GM21723 (cell line): ENCODE measurements at regions not wholly inside any gene's neighbourhood (a gene's known extent, or its start where the extent isn't known, plus 50 kb on each side); places are given as distances from the start of the nearest gene placed in this dataset.

Experiments used
- ATAC-seq: cut with Tn5 transposase; IDR thresholded peaks from one replicate; pipeline ENCODE4 v1.9.1; 2021; ENCODE audit warnings: mild to moderate bottlenecking, moderate library complexity; ENCODE audit not compliant: unreplicated experiment

GRCh38 chr1:42096554-42096953 lies 56.7 kb upstream of the GUCA2B start:
- ATAC-seq, result no peak

GRCh38 chr1:42089246-42089645 lies 64.0 kb upstream of the GUCA2B start:
- ATAC-seq, result no peak

DNA sequence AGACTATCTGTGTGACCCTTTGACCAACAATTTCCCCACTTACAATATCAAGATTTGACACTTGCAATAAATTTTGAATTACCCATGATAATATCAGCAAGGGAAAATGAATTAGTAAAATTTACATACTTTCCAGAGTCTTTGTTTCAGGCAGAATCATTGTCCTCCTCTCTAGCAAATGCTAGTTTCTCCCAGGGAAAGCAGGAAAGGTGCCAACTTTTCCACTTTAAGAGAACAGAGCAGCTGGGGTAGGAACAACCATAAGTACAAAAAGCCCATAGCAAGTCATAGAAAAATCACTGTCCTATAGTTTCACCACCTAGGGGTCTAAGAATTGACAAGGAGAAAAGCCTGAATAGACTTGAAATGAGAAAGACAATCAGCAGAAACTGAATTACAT lies 67.1 kb upstream of the GUCA2B start:
- no peak for ATAC-seq

- no peak for ATAC-seq
These were observed 67.6 kb upstream of the GUCA2B start for GRCh38 chr1:42085596-42085995.

DNA sequence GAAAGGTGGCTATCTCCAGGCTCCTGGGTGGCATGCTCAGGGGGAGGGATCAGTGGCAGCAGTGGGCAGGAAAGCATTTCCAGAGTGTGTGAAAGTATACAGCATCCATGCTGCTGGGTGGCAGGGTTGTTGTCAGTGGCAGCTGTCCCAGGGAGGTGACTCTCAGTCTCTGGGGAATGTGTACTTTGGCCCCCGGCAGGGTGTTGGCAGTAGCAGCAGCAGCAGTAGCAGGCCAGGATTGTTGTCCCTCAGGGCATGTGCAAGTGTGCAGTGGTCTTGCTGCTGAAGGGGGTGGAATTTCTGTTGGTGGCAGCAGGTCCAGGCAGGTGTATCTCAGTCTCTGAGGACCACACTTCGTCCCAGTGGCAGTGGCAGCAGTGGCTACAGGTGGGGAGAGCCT lies 71.7 kb upstream of the GUCA2B start:
- no peak for ATAC-seq

GRCh38 chr1:42075179-42075578 lies 78.0 kb upstream of the GUCA2B start:
- no peak for ATAC-seq

- no peak for ATAC-seq
These were observed 82.2 kb upstream of the GUCA2B start for GRCh38 chr1:42070996-42071395.

DNA sequence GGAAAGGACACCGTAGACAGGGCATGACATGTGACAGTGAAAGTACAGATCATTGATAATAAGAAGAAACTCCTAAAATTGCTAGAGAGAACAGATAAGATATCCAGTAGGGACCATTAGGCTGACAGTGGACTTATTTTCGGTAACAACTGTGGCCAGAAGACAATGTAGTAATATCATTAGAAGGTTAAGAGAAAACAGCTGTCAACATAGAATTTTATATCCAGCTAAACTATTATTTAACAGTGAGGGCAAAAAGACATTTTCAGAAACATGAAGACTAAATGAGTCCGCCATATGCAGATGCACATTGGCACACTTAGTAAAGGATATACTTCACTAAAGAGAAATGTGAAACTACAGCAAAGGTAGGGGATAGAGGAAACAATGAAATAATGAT lies 95.4 kb upstream of the GUCA2B start:
- no peak for ATAC-seq

GRCh38 chr1:42056460-42056859 lies 96.8 kb upstream of the GUCA2B start:
- ATAC-seq, result no peak

DNA sequence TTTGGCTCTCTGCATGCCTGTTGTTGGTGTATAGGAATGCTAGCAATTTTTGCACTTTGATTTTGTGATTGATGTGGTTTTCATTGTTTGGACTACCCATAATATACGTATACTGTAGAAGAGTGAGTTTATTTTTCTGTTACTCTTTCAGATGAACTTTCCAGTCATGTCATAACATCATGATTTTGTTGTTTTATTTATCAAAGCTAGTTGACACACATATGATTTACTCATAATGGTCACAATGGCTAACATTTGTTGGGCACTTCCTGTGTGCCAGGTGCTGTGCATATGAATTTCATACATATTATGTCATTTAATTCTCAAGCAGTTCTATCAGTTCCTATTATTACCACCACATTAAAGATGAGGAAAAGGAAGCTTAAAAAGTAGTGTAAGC lies 98.1 kb upstream of the GUCA2B start:
- no peak for ATAC-seq

- no peak for ATAC-seq
These were observed 101.0 kb upstream of the GUCA2B start for GRCh38 chr1:42052072-42052699.

GRCh38 chr1:42047508-42047880 lies 105.7 kb upstream of the GUCA2B start:
- no peak for ATAC-seq

GRCh38 chr1:42046761-42047507 lies 106.3 kb upstream of the GUCA2B start:
- ATAC-seq, result no peak

GRCh38 chr1:42044346-42044745 lies 108.9 kb upstream of the GUCA2B start:
- no peak for ATAC-seq

DNA sequence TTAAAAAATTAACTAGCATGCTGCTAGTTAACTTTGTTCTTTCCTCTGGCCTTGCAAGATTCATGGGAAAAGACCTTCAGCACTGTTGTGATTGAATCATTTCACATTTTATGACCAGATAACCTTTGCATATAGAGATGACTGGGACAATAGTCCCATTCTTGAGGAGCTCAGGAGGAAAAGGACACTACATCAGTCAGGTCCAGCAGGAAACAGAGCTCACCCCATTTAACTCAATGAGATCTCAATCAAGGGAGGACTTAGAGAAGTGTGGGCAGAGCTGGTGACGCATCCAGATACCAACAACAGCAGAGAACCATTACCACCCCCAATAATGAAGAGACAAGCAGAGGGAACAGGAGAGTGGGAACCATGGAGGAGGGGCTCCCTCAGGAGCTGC lies 109.4 kb upstream of the GUCA2B start:
- ATAC-seq, result no peak

GRCh38 chr1:42043182-42043581 lies 110.0 kb upstream of the GUCA2B start:
- ATAC-seq, result no peak

DNA sequence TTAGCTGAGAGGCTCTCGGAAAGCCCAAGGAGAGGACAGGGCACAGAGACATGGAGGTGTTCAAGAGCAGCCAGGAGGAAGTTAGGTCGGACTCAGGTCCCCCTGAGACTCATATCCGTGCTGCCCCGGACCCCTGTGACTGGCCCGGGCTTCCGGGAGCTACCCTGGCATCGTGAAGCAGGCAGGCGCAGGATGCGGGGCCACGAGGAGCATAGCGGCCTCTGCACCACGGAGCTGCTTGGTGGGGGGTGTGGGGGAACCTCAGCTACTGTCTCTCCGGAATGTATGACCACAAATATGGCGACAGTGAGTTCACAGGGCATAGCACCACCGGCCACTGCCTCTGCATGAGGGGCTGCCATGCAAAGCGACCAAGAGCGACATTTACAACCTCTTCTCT lies 112.2 kb upstream of the GUCA2B start:
- no peak for ATAC-seq

- no peak for ATAC-seq
These were observed 113.1 kb upstream of the GUCA2B start for GRCh38 chr1:42040159-42040558.

DNA sequence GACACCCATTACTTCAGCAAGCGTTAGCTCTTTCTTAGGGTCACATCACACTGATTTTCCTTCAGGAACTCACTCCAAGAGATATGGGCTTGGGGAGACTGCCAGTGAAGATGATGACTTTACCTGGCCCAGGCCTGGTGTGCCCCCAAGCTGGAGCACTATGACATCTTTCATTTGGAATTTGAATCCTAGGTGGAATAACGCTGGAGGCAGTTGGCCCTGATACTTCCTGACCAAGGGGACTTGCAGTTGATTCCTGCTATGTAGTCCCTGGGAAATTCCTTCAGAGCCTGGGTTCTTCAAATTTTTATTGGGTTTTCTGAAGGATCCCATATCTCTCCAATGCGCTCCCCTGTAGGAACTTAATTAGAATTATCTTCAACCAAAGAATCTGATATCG lies 114.9 kb upstream of the GUCA2B start:
- ATAC-seq, result no peak

GRCh38 chr1:42037586-42037985 lies 115.6 kb upstream of the GUCA2B start:
- no peak for ATAC-seq

GRCh38 chr1:42037161-42037560 lies 116.0 kb upstream of the GUCA2B start:
- no peak for ATAC-seq

- peak; percentile 94 for ATAC-seq
These were observed 117.2 kb upstream of the GUCA2B start for GRCh38 chr1:42035830-42036604.
